IMR-90 (cell line): ENCODE measurements at regions not wholly inside any gene's neighbourhood (a gene's known extent, or its start where the extent isn't known, plus 50 kb on each side); places are given as distances from the start of the nearest gene placed in this dataset.

Experiments used
- ATAC-seq: fragments of 200-7000 bp; cut with Tn5 transposase; 2 replicates; pipeline ENCODE4 v1.9.1; 2020; ENCODE audit warnings: low read depth, mild to moderate bottlenecking, moderate library complexity
- BruUV-seq: library from RNA; stranded (reverse); fragments of 400-500 nt; replicated peaks from 2 replicates; lab custom pipeline; 2021; lab: Mats Ljungman, UMichigan
- CTCF ChIA-PET: fragments of 300-600 bp; formaldehyde crosslinking; extraction: SDS; loops from one replicate; lab custom pipeline; 2021; ENCODE audit warnings: antibody characterized with exemption; lab: Yijun Ruan, JAX
- POLR2A ChIA-PET: fragments of 300-600 bp; sonication (Branson Sonifier 250); formaldehyde crosslinking; loops from one replicate; lab custom pipeline; 2022; ENCODE audit warnings: antibody characterized with exemption; ENCODE audit not compliant: unreplicated experiment; lab: Charles Lee
- DNase-seq: peaks from one replicate; pipeline ENCODE4 v3.0.0; 2013
- H2AFZ ChIP-seq: replicated peaks from 2 replicates; pipeline ENCODE3; 2013; ENCODE audit warnings: low read length, mild to moderate bottlenecking; ENCODE audit not compliant: poor library complexity
- H2AK5ac ChIP-seq: 2 replicates; pipeline ENCODE4 v1.6.1; 2013; ENCODE audit warnings: low read depth, low read length, inconsistent platforms
- H2AK9ac ChIP-seq: replicated peaks from 2 replicates; pipeline ENCODE3; 2013; ENCODE audit warnings: mild to moderate bottlenecking, low read depth, low read length, moderate library complexity; ENCODE audit not compliant: poor library complexity
- H2BK120ac ChIP-seq: 2 replicates; pipeline ENCODE4 v1.6.1; 2013; ENCODE audit warnings: low read depth, low read length, inconsistent platforms
- H2BK15ac ChIP-seq: 3 replicates; pipeline ENCODE4 v1.6.1; 2013; ENCODE audit warnings: low read depth, low read length, inconsistent platforms
- H2BK20ac ChIP-seq: 2 replicates; pipeline ENCODE4 v1.6.1; 2013; ENCODE audit warnings: low read depth, mild to moderate bottlenecking, inconsistent platforms, low read length, moderate library complexity
- H2BK5ac ChIP-seq: 2 replicates; pipeline ENCODE4 v1.6.1; 2013; ENCODE audit warnings: mild to moderate bottlenecking, low read depth, low read length, inconsistent platforms; ENCODE audit not compliant: poor library complexity, severe bottlenecking
- H3K14ac ChIP-seq: replicated peaks from 2 replicates; pipeline ENCODE4 v1.6.1; 2013; ENCODE audit warnings: low read depth, low read length, inconsistent platforms
- H3K18ac ChIP-seq: 2 replicates; pipeline ENCODE4 v1.6.1; 2013; ENCODE audit warnings: low read depth, low read length, control low read depth
- H3K23ac ChIP-seq: 2 replicates; pipeline ENCODE4 v1.6.1; 2013; ENCODE audit warnings: low read depth, low read length, inconsistent platforms
- H3K27ac ChIP-seq: 2 replicates; pipeline ENCODE4 v1.5.1; 2013; ENCODE audit warnings: mild to moderate bottlenecking, control low read depth, low read length; ENCODE audit not compliant: insufficient read depth
- H3K27me3 ChIP-seq: 2 replicates; pipeline ENCODE4 v1.6.1; 2013; ENCODE audit warnings: low read length; ENCODE audit not compliant: control insufficient read depth, insufficient read depth
- H3K36me3 ChIP-seq: 2 replicates; pipeline ENCODE4 v1.6.1; 2013; ENCODE audit warnings: low read length, mixed read lengths; ENCODE audit not compliant: control insufficient read depth, insufficient read depth
- H3K4ac ChIP-seq: 2 replicates; pipeline ENCODE4 v1.6.1; 2013; ENCODE audit warnings: low read depth, low read length, inconsistent platforms
- H3K4me1 ChIP-seq: 2 replicates; pipeline ENCODE4 v1.6.1; 2013; ENCODE audit warnings: low read length, mixed read lengths; ENCODE audit not compliant: control insufficient read depth, insufficient read depth
- H3K4me2 ChIP-seq: 2 replicates; pipeline ENCODE4 v1.6.1; 2013; ENCODE audit warnings: low read depth, mild to moderate bottlenecking, control low read depth, low read length, moderate library complexity
- H3K4me3 ChIP-seq: 2 replicates; pipeline ENCODE4 v1.5.1; 2013; ENCODE audit warnings: low read depth, mild to moderate bottlenecking, control low read depth, low read length, moderate library complexity; ENCODE audit not compliant: insufficient read depth
- H3K56ac ChIP-seq: 2 replicates; pipeline ENCODE4 v1.6.1; 2013; ENCODE audit warnings: low read length, inconsistent platforms; ENCODE audit not compliant: insufficient read depth; ENCODE audit errors: extremely low read depth
- H3K79me1 ChIP-seq, 2 experiments: 2 replicates each; pipeline ENCODE4 v1.6.1; 2013; ENCODE audit warnings: low read length in 2 of 2, inconsistent platforms in 1 of 2, low read depth in 1 of 2
- H3K9ac ChIP-seq: 2 replicates; pipeline ENCODE4 v1.6.1; 2013; ENCODE audit warnings: low read depth, low read length, control low read depth
- H3K9me1 ChIP-seq: 2 replicates; pipeline ENCODE4 v1.6.1; 2013; ENCODE audit warnings: low read length, inconsistent platforms; ENCODE audit not compliant: insufficient read depth
- H3K9me3 ChIP-seq: 2 replicates; pipeline ENCODE4 v1.6.1; 2013; ENCODE audit warnings: low read length; ENCODE audit not compliant: control insufficient read depth, insufficient read depth
- H4K20me1 ChIP-seq: 2 replicates; pipeline ENCODE4 v1.6.1; 2013; ENCODE audit warnings: low read length, inconsistent platforms; ENCODE audit not compliant: insufficient read depth
- H4K5ac ChIP-seq: 2 replicates; pipeline ENCODE4 v1.6.1; 2013; ENCODE audit warnings: mild to moderate bottlenecking, low read depth, low read length, control low read depth
- H4K8ac ChIP-seq, 2 experiments: 2 replicates each; pipeline ENCODE4 v1.6.1; 2013; ENCODE audit warnings: low read depth in 2 of 2, low read length in 2 of 2, control low read depth in 1 of 2, inconsistent platforms in 1 of 2
- H4K91ac ChIP-seq: 2 replicates; pipeline ENCODE4 v1.6.1; 2013; ENCODE audit warnings: low read depth, low read length, inconsistent platforms; ENCODE audit not compliant: insufficient read depth
- CEBPB ChIP-seq: IDR thresholded peaks from 2 replicates; pipeline ENCODE4 v1.6.1; 2012; ENCODE audit warnings: low read depth, low read length, improper control_type of control experiment
- ELK1 ChIP-seq: fragments of 150-350 bp; IDR thresholded peaks from 2 replicates; pipeline ENCODE4 v1.6.1; 2016; ENCODE audit warnings: low read depth, mild to moderate bottlenecking, low read length, moderate library complexity, borderline replicate concordance
- FOS ChIP-seq: fragments of 150-350 bp; IDR thresholded peaks from 2 replicates; pipeline ENCODE4 v1.6.1; 2016; ENCODE audit warnings: low read depth, low read length
- MAZ ChIP-seq: IDR thresholded peaks from 2 replicates; pipeline ENCODE4 v1.6.1; 2012; ENCODE audit warnings: low read depth, mild to moderate bottlenecking, low read length, improper control_type of control experiment, moderate library complexity, borderline replicate concordance
- POLR2A ChIP-seq: IDR thresholded peaks from 2 replicates; pipeline ENCODE4 v1.6.1; 2012; ENCODE audit warnings: mild to moderate bottlenecking, low read depth, low read length
- WGBS, 2 experiments: methylation state at CpG; one replicate each; pipeline versions ENCODE4 v1.1.5 to v1.1.7; 2013; ENCODE audit warnings: missing lambda C conversion rate in 2 of 2; ENCODE audit not compliant: insufficient read length in 1 of 2; ENCODE audit errors: extremely low coverage in 2 of 2; 5-methylcytosine and 5-hydroxymethylcytosine counted together
- dilution Hi-C: fragments of 300-500 bp; cut with HindIII; formaldehyde crosslinking; loops from one replicate; pipeline ENCODE4 v1.14.3; 2018; ENCODE audit warnings: low sequenced_read_pairs; ENCODE audit not compliant: unreplicated experiment
- in situ Hi-C: fragments of 300-500 bp; cut with MboI; formaldehyde crosslinking; loops from 3 replicates; pipeline ENCODE4 v1.14.3; 2019; ENCODE audit warnings: low sequenced_read_pairs, inconsistent platforms, mixed read lengths
- intact Hi-C: fragments of 100-400 bp; cut with micrococcal nuclease; formaldehyde crosslinking; loops from 2 replicates; pipeline ENCODE4 v1.10.0; 2022

DNA sequence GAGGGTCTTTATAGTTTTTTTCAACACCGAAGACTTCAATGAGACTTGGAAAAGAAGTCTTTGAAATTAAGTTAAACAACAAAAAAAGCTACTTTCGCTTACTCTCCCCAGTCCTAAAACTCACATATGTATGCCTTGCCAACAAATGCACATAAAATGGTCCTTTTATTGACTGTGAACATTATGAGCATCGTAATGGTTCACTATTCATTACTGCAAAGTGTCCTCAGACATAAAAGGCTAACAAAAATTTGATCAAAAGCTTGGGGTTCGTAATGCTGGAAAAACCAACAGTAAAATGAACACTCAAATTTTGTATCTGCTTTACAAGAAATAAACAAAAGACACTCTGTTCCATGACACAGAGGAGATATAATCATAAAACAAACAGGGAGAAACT lies 285.3 kb upstream of the SLC8A1 start:
- no peak for TF ChIP-seq MAZ
- TF ChIP-seq CEBPB, result no peak
- no peak for TF ChIP-seq ELK1
- no peak for TF ChIP-seq FOS
- TF ChIP-seq POLR2A, result no peak
- H2BK20ac ChIP-seq, result peak overlapping the region; percentile 74; the same call in 1 of the 2 replicates
- no peak overlapping the region for H3K27ac ChIP-seq
- no peak overlapping the region for H2AFZ ChIP-seq
- no CpG with 5 or more reads among the region's 4 CpGs for WGBS, 2 experiments
- DNase-seq (no peak), ATAC-seq (no peak)
- peak overlapping the region; percentile 37 for H2BK5ac ChIP-seq
- H3K27me3 ChIP-seq, result no peaks in the 10 kb centered on the region
- H3K14ac ChIP-seq, result no peak overlapping the region; the same call in 1 of the 2 replicates
- peak overlapping the region in 1 of 2 experiments; percentile 16; a peak in 2 of 4 replicates for H4K8ac ChIP-seq
- peak overlapping the region; percentile 76; the same call in 1 of the 2 replicates for H3K4me2 ChIP-seq
- peak overlapping the region; percentile 26; the same call in 1 of the 2 replicates for H4K91ac ChIP-seq
- dilution Hi-C loops, result no loop called here
- no peak overlapping the region for H2AK5ac ChIP-seq
- no peaks in the 10 kb centered on the region for H4K20me1 ChIP-seq
- H3K9ac ChIP-seq, result no peak overlapping the region
- H3K23ac ChIP-seq, result no peak overlapping the region
- ChIA-PET POLR2A (no interaction called here), CTCF (no interaction called here)
- in situ Hi-C loops, result no loop called here
- H3K9me1 ChIP-seq, result 0 out of 2 replicates have a peak, but pooled peaks cover 2% of the 10 kb centered on the region
- peak overlapping the region; percentile 0; the same call in 1 of the 2 replicates for H3K4ac ChIP-seq
- no peaks in the 10 kb centered on the region for H3K36me3 ChIP-seq
- peak overlapping the region; percentile 29; the same call in 1 of the 2 replicates for H4K5ac ChIP-seq
- intact Hi-C loops, result no loop called here
- no peak overlapping the region for H2AK9ac ChIP-seq
- H2BK15ac ChIP-seq, result peak overlapping the region; percentile 29; the same call in 1 of the 3 replicates
- H3K56ac ChIP-seq, result no peak overlapping the region
- H3K79me1 ChIP-seq, result no peaks in the 10 kb centered on the region
- no peaks in the 10 kb centered on the region; the same call in 1 of the 2 replicates for H3K4me1 ChIP-seq
- H3K18ac ChIP-seq, result peak overlapping the region; percentile 65; the same call in 1 of the 2 replicates
- H2BK120ac ChIP-seq, result peak overlapping the region; percentile 50
- no TSS peak for BruUV-seq
- no peak overlapping the region for H3K4me3 ChIP-seq
- no peaks in the 10 kb centered on the region for H3K9me3 ChIP-seq
